ENCODE measurements at regions not wholly inside any gene's neighbourhood (a gene's known extent, or its start where the extent isn't known, plus 50 kb on each side); places are given as distances from the start of the nearest gene placed in this dataset.
"Not testable (repeated sequence)": the region's sequence is repeated elsewhere in the genome, so short reads cannot be mapped to it uniquely, and the experiment has no call there.

- DNase-seq, result no peak
These were observed 381.4 kb upstream of the MAGEB16 start for GRCh38 chrX:35416782-35417181.

- no peak for DNase-seq
These were observed 366.1 kb upstream of the MAGEB16 start for GRCh38 chrX:35432056-35432455.

GRCh38 chrX:35439034-35439660 lies 359.0 kb upstream of the MAGEB16 start:
- no peak for DNase-seq

DNA sequence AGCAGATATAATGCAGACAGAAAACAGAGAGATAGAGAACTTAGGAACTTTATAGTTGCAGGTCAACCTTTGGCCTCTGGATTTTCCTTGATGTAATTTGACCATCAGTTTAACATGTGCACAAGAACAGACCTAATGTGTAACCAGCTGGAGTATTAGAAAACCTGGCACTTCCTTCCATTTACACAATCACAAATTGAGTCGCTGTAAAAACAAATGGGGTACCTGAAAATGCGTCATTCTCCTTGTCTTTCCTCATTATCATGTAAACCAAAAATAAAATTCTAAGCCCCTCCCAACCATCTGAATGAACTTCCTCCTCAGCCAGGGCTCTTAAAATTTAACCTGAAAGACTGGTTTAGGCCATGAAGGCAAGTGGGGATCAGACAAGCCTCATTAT lies 358.4 kb upstream of the MAGEB16 start:
- no peak for DNase-seq

GRCh38 chrX:35442421-35442820 lies 355.7 kb upstream of the MAGEB16 start:
- no peak for DNase-seq

DNA sequence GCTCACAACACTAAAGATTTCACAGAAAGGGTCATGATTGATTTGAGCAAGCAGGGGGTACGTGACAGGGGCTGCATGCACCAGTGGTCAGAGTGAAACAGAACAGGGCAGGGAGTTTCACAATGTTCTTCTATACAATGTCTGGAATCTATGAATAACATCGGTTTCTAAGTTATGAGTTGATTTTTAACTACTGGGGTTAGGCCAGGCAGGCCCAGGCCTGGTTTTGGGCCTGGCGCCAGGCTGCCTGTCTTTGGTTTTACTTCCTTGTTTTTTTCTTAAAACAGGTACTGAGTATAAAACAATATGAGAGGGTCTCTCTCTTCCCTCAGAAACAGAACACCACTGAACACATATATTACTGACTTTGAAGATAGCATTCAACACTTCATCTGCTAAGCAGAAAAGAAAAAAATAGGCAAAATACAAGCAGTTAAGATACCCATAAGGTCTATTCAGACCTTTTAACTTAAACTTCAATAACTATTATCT lies 355.0 kb upstream of the MAGEB16 start:
- not testable (repeated sequence) for DNase-seq

DNA sequence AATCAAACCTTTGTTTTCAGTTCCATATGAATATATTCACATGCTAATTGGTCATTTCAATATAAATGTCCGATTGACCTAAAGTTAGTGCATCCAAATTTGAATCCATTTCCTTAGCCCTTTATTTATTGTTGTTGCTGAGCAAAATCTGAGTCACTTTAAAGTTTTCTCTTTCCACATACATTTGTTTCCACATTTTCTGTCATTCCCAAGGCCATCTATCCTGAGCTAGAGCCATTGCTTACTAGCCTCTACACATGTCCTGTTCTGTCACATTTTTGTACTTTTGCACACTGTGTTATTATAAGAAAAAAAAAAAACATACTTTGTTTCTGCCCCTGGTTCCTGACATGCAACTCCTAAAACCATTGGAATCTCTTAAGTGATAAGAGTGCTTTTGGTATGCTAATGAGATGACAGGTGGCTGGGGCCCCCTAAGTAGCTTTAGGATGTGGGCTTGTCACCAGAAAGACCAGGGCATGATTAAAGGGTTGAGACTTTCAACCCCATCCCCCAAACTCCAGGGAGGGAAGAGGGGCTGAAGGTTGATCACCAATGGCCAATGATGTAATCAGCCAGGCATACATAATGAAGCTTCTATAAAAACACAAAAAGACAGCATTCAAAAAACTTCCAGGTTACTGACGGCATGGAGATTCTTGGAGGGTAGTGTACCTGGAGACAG lies 353.3 kb upstream of the MAGEB16 start:
- no peak for DNase-seq

DNA sequence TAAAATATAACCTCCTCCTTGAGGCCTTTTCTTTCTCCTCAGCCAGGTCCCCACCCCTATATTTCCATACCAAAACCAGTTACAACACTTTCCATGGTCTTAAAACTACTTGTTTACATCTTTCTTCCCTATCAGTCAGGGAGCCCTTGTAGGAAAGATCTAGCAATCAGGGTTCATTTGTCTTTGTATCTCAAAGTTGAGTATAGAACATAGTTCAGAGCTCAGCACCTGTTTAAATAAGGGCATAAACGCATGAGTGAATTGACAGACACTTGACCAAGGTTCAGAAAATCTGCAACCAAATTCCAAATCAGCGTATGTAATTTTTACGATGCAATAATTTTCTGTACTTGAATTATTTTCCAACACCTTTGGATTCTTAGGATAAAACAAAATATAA lies 352.2 kb upstream of the MAGEB16 start:
- DNase-seq, result no peak

DNA sequence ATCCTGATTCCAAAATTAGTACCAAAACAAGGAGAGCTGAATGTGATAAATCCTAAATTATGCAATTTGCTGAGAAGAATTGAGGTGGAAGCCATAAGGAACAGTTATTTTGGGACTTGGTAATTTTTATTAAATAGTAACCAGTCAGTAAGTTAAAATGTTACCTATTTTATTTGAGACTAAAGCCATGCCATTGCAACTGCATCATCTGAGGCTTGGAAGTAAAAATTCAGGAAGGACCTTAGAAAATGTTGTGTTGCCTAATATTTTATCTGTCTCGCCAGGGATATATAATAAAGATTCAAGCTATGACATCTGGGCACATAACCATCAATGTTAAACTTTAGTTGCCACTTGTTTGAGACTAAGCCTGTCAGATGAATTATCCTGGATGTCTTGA lies 341.3 kb upstream of the MAGEB16 start:
- DNase-seq, result no peak

- DNase-seq, result no peak
These were observed 340.0 kb upstream of the MAGEB16 start for GRCh38 chrX:35458142-35458541.

DNA sequence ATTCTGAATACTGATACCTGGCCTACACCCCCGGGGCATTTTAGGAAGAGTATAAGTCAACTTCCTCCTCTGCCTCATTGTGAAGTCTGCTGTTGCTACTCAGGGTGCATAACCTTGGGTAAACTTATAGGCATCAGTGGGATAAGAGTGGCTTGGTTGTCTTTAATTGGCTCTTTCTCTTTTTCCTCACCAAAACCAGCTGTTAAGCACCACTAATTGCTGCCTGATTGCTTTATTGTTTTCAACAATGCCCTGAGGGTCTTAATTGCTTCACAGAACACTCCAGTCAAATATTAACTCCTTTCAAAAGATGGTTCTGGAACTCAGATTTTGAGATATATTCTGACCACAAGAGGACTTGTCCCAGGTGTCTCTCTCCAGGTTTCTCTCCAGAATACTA lies 337.0 kb upstream of the MAGEB16 start:
- no peak for DNase-seq

DNA sequence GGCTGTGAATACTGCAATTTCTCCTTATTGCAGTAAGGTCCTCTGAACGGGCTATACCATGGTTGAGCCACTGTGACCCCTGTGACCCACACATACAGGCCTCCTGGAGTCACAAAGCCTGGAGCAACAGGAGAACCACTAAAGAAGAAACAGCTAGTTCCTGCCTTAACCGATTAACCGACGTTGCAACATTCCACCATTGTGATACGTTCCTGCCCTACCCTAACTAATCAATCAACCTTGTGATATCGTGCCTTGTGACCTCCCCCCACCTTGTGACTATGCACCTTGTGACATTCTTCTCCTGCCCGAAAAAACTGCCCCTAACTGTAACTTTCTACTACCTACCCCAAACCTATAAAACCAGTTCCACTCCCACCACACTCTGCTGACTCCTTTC lies 301.5 kb upstream of the MAGEB16 start:
- DNase-seq, result not testable (repeated sequence)

- DNase-seq, result not testable (repeated sequence)
These were observed 300.7 kb upstream of the MAGEB16 start for GRCh38 chrX:35497453-35497852.

GRCh38 chrX:35499071-35499862 lies 298.9 kb upstream of the MAGEB16 start:
- no peak for DNase-seq

- no peak for DNase-seq
These were observed 290.4 kb upstream of the MAGEB16 start for GRCh38 chrX:35507701-35508100.

- not testable (repeated sequence) for DNase-seq
These were observed 250.1 kb upstream of the MAGEB16 start for GRCh38 chrX:35548003-35548402.

- DNase-seq, result no peak
These were observed 240.2 kb upstream of the MAGEB16 start for GRCh38 chrX:35557916-35558315.

GRCh38 chrX:35561985-35562384 lies 236.2 kb upstream of the MAGEB16 start:
- DNase-seq, result no peak

- no peak for DNase-seq
These were observed 235.7 kb upstream of the MAGEB16 start for GRCh38 chrX:35562395-35562794.

- DNase-seq, result no peak
These were observed 207.9 kb upstream of the MAGEB16 start for GRCh38 chrX:35590210-35590609.

- DNase-seq, result not testable (repeated sequence)
These were observed 186.6 kb upstream of the MAGEB16 start for GRCh38 chrX:35611562-35611961.

- no peak for DNase-seq
These were observed 180.3 kb upstream of the MAGEB16 start for GRCh38 chrX:35617836-35618235.

DNA sequence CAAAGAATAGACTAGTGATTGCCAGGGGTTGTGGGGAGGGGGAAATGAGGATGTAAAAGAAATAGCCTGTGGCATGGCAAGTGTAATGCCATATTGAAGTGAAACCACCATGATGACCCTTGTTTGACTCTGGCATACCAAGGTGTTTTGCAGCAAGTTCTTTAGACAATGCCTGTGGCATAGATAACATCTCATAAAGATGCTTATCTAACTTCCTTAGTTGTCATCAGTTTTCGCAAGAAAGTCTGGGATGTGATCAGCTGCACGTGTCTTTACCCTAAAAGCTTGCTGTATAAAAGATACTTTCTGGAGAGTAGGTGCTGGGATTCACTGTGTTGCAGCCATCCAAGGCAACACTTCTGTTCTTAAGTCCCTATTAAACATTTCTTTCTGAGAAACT lies 176.1 kb upstream of the MAGEB16 start:
- no peak for DNase-seq

DNA sequence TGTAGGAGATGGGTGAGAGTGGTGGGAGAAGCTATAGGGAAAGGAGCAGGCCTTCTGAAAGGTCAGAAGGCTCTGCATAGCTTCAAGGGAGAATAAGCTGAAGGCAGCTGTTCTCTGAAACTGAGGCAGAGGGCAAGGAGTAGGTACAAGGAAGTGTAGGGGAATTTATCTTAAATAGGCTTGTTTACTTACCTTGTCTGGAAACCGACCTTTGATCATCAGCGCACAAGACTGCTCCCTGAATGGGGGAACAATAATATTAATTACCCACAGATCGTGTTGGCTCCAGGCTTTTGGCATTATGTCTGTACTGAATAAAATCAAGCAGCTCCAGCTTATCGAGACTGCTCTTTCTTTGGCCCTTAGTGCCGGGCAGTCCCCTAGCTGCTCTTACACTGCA lies 175.5 kb upstream of the MAGEB16 start:
- no peak for DNase-seq

Measured in cerebellar nuclear complex (tissue), 1 donor.